H1 (cell line): ENCODE measurements at regions not wholly inside any gene's neighbourhood (a gene's known extent, or its start where the extent isn't known, plus 50 kb on each side); places are given as distances from the start of the nearest gene placed in this dataset.

Experiments used
- CTCF ChIA-PET: fragments of 300-600 bp; sonication (Branson Sonifier 250); formaldehyde crosslinking; loops from one replicate; lab custom pipeline; 2021; ENCODE audit not compliant: partially characterized antibody; lab: Charles Lee
- POLR2A ChIA-PET: fragments of 300-600 bp; sonication (Branson Sonifier 250); formaldehyde crosslinking; loops from one replicate; lab custom pipeline; 2021; ENCODE audit warnings: inconsistent platforms; ENCODE audit not compliant: partially characterized antibody; lab: Charles Lee
- DNase-seq, 2 experiments: peaks; one replicate each; pipeline versions ENCODE4 v3.0.0 to v3.0.0-alpha.2; 2010 to 2022; ENCODE audit warnings: low spot score in 2 of 2, low read depth in 1 of 2, mixed read lengths in 1 of 2
- FAIRE-seq: peaks from 2 replicates; lab custom pipeline; 2011; peaks lifted over from hg19 to GRCh38; lab: Jason Lieb, UNC
- H2AFZ ChIP-seq: 2 replicates; pipeline ENCODE4 v1.8.1; 2012; ENCODE audit warnings: low read length, inconsistent platforms
- H2AK5ac ChIP-seq: 2 replicates; pipeline ENCODE4 v1.6.1; 2013; ENCODE audit warnings: low read depth, low read length
- H2BK120ac ChIP-seq: replicated peaks from 2 replicates; pipeline ENCODE3; 2013; ENCODE audit warnings: low read depth, low read length, inconsistent platforms
- H2BK12ac ChIP-seq: 2 replicates; pipeline ENCODE4 v1.6.1; 2013; ENCODE audit warnings: low read depth, low read length
- H2BK15ac ChIP-seq: 2 replicates; pipeline ENCODE4 v1.6.1; 2013; ENCODE audit warnings: low read length
- H2BK20ac ChIP-seq: 2 replicates; pipeline ENCODE4 v1.6.1; 2013; ENCODE audit warnings: low read length
- H2BK5ac ChIP-seq: 2 replicates; pipeline ENCODE4 v1.6.1; 2013; ENCODE audit warnings: low read depth, low read length
- H3K14ac ChIP-seq: 2 replicates; pipeline ENCODE4 v1.6.1; 2013; ENCODE audit warnings: inconsistent platforms; ENCODE audit not compliant: insufficient read length
- H3K18ac ChIP-seq: 2 replicates; pipeline ENCODE4 v1.6.1; 2013; ENCODE audit warnings: low read length; ENCODE audit errors: extremely low read depth
- H3K23ac ChIP-seq: 2 replicates; pipeline ENCODE4 v1.6.1; 2013; ENCODE audit warnings: inconsistent platforms; ENCODE audit not compliant: insufficient read length
- H3K23me2 ChIP-seq: 2 replicates; pipeline ENCODE4 v1.6.1; 2013; ENCODE audit warnings: low read depth, low read length
- H3K27ac ChIP-seq: 2 replicates; pipeline ENCODE4 v1.6.1; 2011; ENCODE audit warnings: low read depth, low read length, inconsistent platforms
- H3K27me3 ChIP-seq, 4 experiments: replicated peaks in 1 of 4; 1 replicate in 1 of 4; 2 replicates in 3 of 4; pipeline versions ENCODE4 v1.6.1 to v1.8.1; 2011 to 2013; ENCODE audit warnings: low read length in 3 of 4, mild to moderate bottlenecking in 3 of 4, inconsistent platforms in 2 of 4, mixed read lengths in 2 of 4, moderate library complexity in 1 of 4; ENCODE audit not compliant: control insufficient read depth in 3 of 4, insufficient read depth in 3 of 4; ENCODE audit errors: extremely low read depth in 1 of 4
- H3K36me3 ChIP-seq, 4 experiments: 2 replicates each; pipeline versions ENCODE4 v1.6.1 to v1.8.1; 2011 to 2013; ENCODE audit warnings: mild to moderate bottlenecking in 4 of 4, low read length in 3 of 4, moderate library complexity in 2 of 4, control low read depth in 1 of 4, inconsistent platforms in 1 of 4; ENCODE audit not compliant: insufficient read depth in 4 of 4, control insufficient read depth in 2 of 4
- H3K4ac ChIP-seq: replicated peaks from 2 replicates; pipeline ENCODE3; 2013; ENCODE audit warnings: low read length, low read depth, mixed read lengths, inconsistent platforms; ENCODE audit not compliant: insufficient read length
- H3K4me1 ChIP-seq, 4 experiments: replicated peaks in 1 of 4; 1 replicate in 1 of 4; 2 replicates in 3 of 4; pipeline versions ENCODE4 v1.6.1 to v1.8.1; 2011 to 2013; ENCODE audit warnings: low read length in 3 of 4, inconsistent platforms in 2 of 4, mixed read lengths in 1 of 4; ENCODE audit not compliant: insufficient read depth in 4 of 4, control insufficient read depth in 3 of 4
- H3K4me2 ChIP-seq, 2 experiments: 2 replicates each; pipeline versions ENCODE4 v1.6.1 to v1.8.1; 2011 to 2013; ENCODE audit warnings: low read depth in 2 of 2, low read length in 2 of 2, control low read depth in 1 of 2, inconsistent platforms in 1 of 2, mild to moderate bottlenecking in 1 of 2; ENCODE audit not compliant: insufficient read depth in 1 of 2
- H3K4me3 ChIP-seq, 4 experiments: fragments of 200-600, 300-600 bp in 1 of 4; sonication (generic), shearing (Covaris generic), sonication (Bioruptor Twin) in 1 of 4; 2 replicates each; pipeline versions ENCODE4 v1.5.1 to v1.8.1; 2011 to 2016; ENCODE audit warnings: low read length in 4 of 4, low read depth in 3 of 4, control low read depth in 2 of 4, inconsistent platforms in 2 of 4, mild to moderate bottlenecking in 2 of 4, mixed read lengths in 1 of 4, moderate library complexity in 1 of 4; ENCODE audit not compliant: insufficient read depth in 2 of 4; ENCODE audit errors: extremely low read depth in 1 of 4
- H3K56ac ChIP-seq: replicated peaks from 2 replicates; pipeline ENCODE3; 2013; ENCODE audit warnings: low read depth, mild to moderate bottlenecking, mixed read lengths, low read length, inconsistent platforms; ENCODE audit not compliant: insufficient read length
- H3K79me1 ChIP-seq: 2 replicates; pipeline ENCODE4 v1.6.1; 2013; ENCODE audit warnings: low read depth, low read length, control low read depth
- H3K79me2 ChIP-seq, 2 experiments: 2 replicates each; pipeline versions ENCODE4 v1.6.1 to v1.8.1; 2012 to 2013; ENCODE audit warnings: low read length in 2 of 2, mild to moderate bottlenecking in 2 of 2, inconsistent platforms in 1 of 2; ENCODE audit not compliant: insufficient read depth in 2 of 2, control insufficient read depth in 1 of 2
- H3K9ac ChIP-seq, 4 experiments: replicated peaks in 1 of 4; 1 replicate in 1 of 4; 2 replicates in 3 of 4; pipeline versions ENCODE4 v1.6.1 to v1.8.1; 2011 to 2013; ENCODE audit warnings: low read depth in 3 of 4, low read length in 3 of 4, control low read depth in 2 of 4, mild to moderate bottlenecking in 2 of 4, moderate library complexity in 2 of 4, inconsistent platforms in 1 of 4; ENCODE audit errors: extremely low read depth in 1 of 4
- H3K9me3 ChIP-seq, 2 experiments: 2 replicates each; pipeline versions ENCODE4 v1.6.1 to v1.8.1; 2012 to 2013; ENCODE audit warnings: mild to moderate bottlenecking in 2 of 2, moderate library complexity in 2 of 2, control low read depth in 1 of 2, inconsistent platforms in 1 of 2, low read depth in 1 of 2, low read length in 1 of 2, mixed read lengths in 1 of 2; ENCODE audit not compliant: insufficient read depth in 2 of 2
- H4K20me1 ChIP-seq, 2 experiments: replicated peaks in 1 of 2; 2 replicates each; pipeline versions ENCODE3 to v1.8.1; 2011 to 2013; ENCODE audit warnings: inconsistent platforms in 2 of 2, low read length in 2 of 2, mild to moderate bottlenecking in 1 of 2; ENCODE audit not compliant: insufficient read depth in 2 of 2, control insufficient read depth in 1 of 2
- H4K5ac ChIP-seq: 2 replicates; pipeline ENCODE4 v1.6.1; 2013; ENCODE audit warnings: low read length, low read depth, mixed read lengths, inconsistent platforms; ENCODE audit not compliant: insufficient read length
- H4K8ac ChIP-seq: 2 replicates; pipeline ENCODE4 v1.8.0; 2013; ENCODE audit warnings: mild to moderate bottlenecking, moderate library complexity, low read length, inconsistent platforms; ENCODE audit not compliant: insufficient read depth; ENCODE audit errors: extremely low read depth
- H4K91ac ChIP-seq: replicated peaks from 2 replicates; pipeline ENCODE3; 2013; ENCODE audit warnings: low read length, mixed read lengths, inconsistent platforms; ENCODE audit not compliant: insufficient read length
- BACH1 ChIP-seq: IDR thresholded peaks from 2 replicates; pipeline ENCODE4 v1.6.1; 2012; ENCODE audit warnings: low read length, improper control_type of control experiment
- CBX5 ChIP-seq: fragments of 300-800, 300-1000 bp; sonication (generic); IDR thresholded peaks from 2 replicates; pipeline ENCODE4 v1.7.1; 2016; ENCODE audit warnings: antibody characterized with exemption, low read length, low read depth
- CREB1 ChIP-seq: IDR thresholded peaks from 2 replicates; pipeline ENCODE4 v1.6.1; 2012; ENCODE audit warnings: inconsistent platforms
- GABPA ChIP-seq: IDR thresholded peaks from 2 replicates; pipeline ENCODE4 v1.6.1; 2011; ENCODE audit warnings: mild to moderate bottlenecking, low read length, moderate library complexity, borderline replicate concordance; ENCODE audit not compliant: insufficient read depth
- KDM4A ChIP-seq: IDR thresholded peaks from one replicate; pipeline ENCODE4 v1.7.1; 2012; ENCODE audit warnings: low read depth, mild to moderate bottlenecking, moderate library complexity, low read length, inconsistent platforms; ENCODE audit not compliant: severe bottlenecking
- POU5F1 ChIP-seq: IDR thresholded peaks from 2 replicates; pipeline ENCODE4 v1.6.1; 2011; ENCODE audit warnings: low read depth, mild to moderate bottlenecking, low read length, moderate library complexity
- RNF2 ChIP-seq: fragments of 200-900, 300-1000 bp; sonication (generic); IDR thresholded peaks from 2 replicates; pipeline ENCODE4 v1.7.1; 2016; ENCODE audit warnings: borderline replicate concordance, low read depth, mild to moderate bottlenecking, antibody characterized with exemption, low read length; ENCODE audit not compliant: poor library complexity, severe bottlenecking; ENCODE audit errors: missing control alignments
- TAF7 ChIP-seq: optimal IDR thresholded peaks from 2 replicates; pipeline ENCODE3; 2011; ENCODE audit warnings: low read depth, mild to moderate bottlenecking, inconsistent platforms, low read length, moderate library complexity, borderline replicate concordance
- TEAD4 ChIP-seq: IDR thresholded peaks from 2 replicates; pipeline ENCODE4 v1.6.1; 2012; ENCODE audit warnings: low read depth, low read length, inconsistent platforms, mixed read lengths
- WGBS, 2 experiments: shearing (Covaris generic) in 1 of 2; methylation state at CpG; one replicate each; pipeline versions ENCODE4 v1.1.6 to v1.1.7; 2013 to 2015; ENCODE audit warnings: low lambda C conversion rate in 2 of 2, mixed read lengths in 2 of 2, inconsistent platforms in 1 of 2, low coverage in 1 of 2, missing lambda C conversion rate in 1 of 2; ENCODE audit not compliant: insufficient replicate concordance in 2 of 2, insufficient coverage in 1 of 2, insufficient read length in 1 of 2; ENCODE audit errors: extremely low coverage in 1 of 2, missing lambda C conversion rate in 1 of 2; 5-methylcytosine and 5-hydroxymethylcytosine counted together

GRCh38 chr6:10276660-10277287 lies 138.1 kb downstream of the TFAP2A start:
- Histone ChIP-seq H3K14ac (no peak overlapping the region), H2BK20ac (no peak overlapping the region), H3K56ac (no peak overlapping the region), H3K4me2 (no peak overlapping the region), H3K36me3 (no peaks in the 10 kb centered on the region), H3K23me2 (no peaks in the 10 kb centered on the region), H2BK12ac (no peak overlapping the region), H2AFZ (no peak overlapping the region), H3K79me2 (no peaks in the 10 kb centered on the region), H3K23ac (no peak overlapping the region), H3K27ac (no peak overlapping the region), H4K91ac (no peak overlapping the region), H3K9me3 (no peaks in the 10 kb centered on the region; a peak in 1 of 4 replicates), H3K4me1 (peaks cover 0 to 5% (median under 1%) of the 10 kb centered on the region in 4 experiments; a peak in 3 of 7 replicates), H4K5ac (no peak overlapping the region), H4K8ac (no peak overlapping the region), H2BK15ac (no peak overlapping the region), H4K20me1 (no peaks in the 10 kb centered on the region), H3K18ac (no peak overlapping the region), H2AK5ac (no peak overlapping the region), H3K4ac (peak overlapping the region; percentile 53), H3K79me1 (no peaks in the 10 kb centered on the region), H2BK120ac (peak overlapping the region; percentile 33), H3K27me3 (peaks cover 0 to 1% (median 0%) of the 10 kb centered on the region in 4 experiments; a peak in 1 of 7 replicates), H3K9ac (no peak overlapping the region), H2BK5ac (no peak overlapping the region), H3K4me3 (no peak overlapping the region)
- CTCF ChIA-PET = interaction anchor here (0.6 to 1.1 kb wide), 3 partner anchors 21 to 810 kb away, joined by 3 to 5 read pairs (median 3); no protein-coding TSS in a partner anchor
- TF ChIP-seq GABPA (no peak), TEAD4 (no peak), POU5F1 (no peak), CBX5 (no peak), RNF2 (no peak), TAF7 (no peak), KDM4A (no peak), CREB1 (no peak), BACH1 (no peak)
- FAIRE-seq = no peak
- POLR2A ChIA-PET = no interaction called here
- 77% methylated on average over 3 of the region's 3 CpGs; no CpG with 5 or more reads in 1 of the 2 experiments for WGBS, 2 experiments
- no peak for DNase-seq
